ENCODE measurements at regions not wholly inside any gene's neighbourhood (a gene's known extent, or its start where the extent isn't known, plus 50 kb on each side); places are given as distances from the start of the nearest gene placed in this dataset.
"Not testable (repeated sequence)": the region's sequence is repeated elsewhere in the genome, so short reads cannot be mapped to it uniquely, and the experiment has no call there.

- TF ChIP-seq CREB5 (CRISPR knock-in tag; IDR thresholded peaks at IDR 0.05; ENCODE audit: low read depth) (no peak), ARNTL (CRISPR knock-in tag; IDR thresholded peaks at IDR 0.05; ENCODE audit: borderline replicate concordance, low read depth) (no peak)
Observed at GRCh38 chr7:3162289-3162688, 118.6 kb upstream of the CARD11 start (continued).

GRCh38 chr7:3162798-3163197, 119.1 kb upstream of the CARD11 start:
- not testable (repeated sequence) for ATAC-seq

GRCh38 chr7:3164380-3164792, 120.7 kb upstream of the CARD11 start:
- TF ChIP-seq POU6F1 (CRISPR knock-in tag; IDR thresholded peaks at IDR 0.05; ENCODE audit: borderline replicate concordance, low read depth) (no peak), BACH2 (CRISPR knock-in tag; IDR thresholded peaks at IDR 0.05; ENCODE audit: borderline replicate concordance) (no peak)
- no peak for ATAC-seq

GRCh38 chr7:3165681-3166580, 122.3 kb upstream of the CARD11 start:
- TF ChIP-seq TSHZ2 (CRISPR knock-in tag; IDR thresholded peaks at IDR 0.05) (no peak), RARB (CRISPR knock-in tag; IDR thresholded peaks at IDR 0.05) (no peak), ZNF8 (CRISPR knock-in tag; IDR thresholded peaks at IDR 0.05) (no peak), ZC3H10 (CRISPR knock-in tag; IDR thresholded peaks at IDR 0.05) (no peak), SNAI2 (CRISPR knock-in tag; IDR thresholded peaks at IDR 0.05) (no peak), CSRNP3 (CRISPR knock-in tag; IDR thresholded peaks at IDR 0.05) (no peak), BACH2 (CRISPR knock-in tag; IDR thresholded peaks at IDR 0.05; ENCODE audit: borderline replicate concordance) (no peak), CSDC2 (CRISPR knock-in tag; IDR thresholded peaks at IDR 0.05) (no peak), ESRRG (CRISPR knock-in tag; IDR thresholded peaks at IDR 0.05) (no peak), GLIS3 (CRISPR knock-in tag; IDR thresholded peaks at IDR 0.05) (no peak), PATZ1 (CRISPR knock-in tag; IDR thresholded peaks at IDR 0.05; ENCODE audit: borderline replicate concordance) (no peak)

GRCh38 chr7:3167551-3167950, 123.9 kb upstream of the CARD11 start:
- no peak for ATAC-seq
- TF ChIP-seq CSDC2 (CRISPR knock-in tag; IDR thresholded peaks at IDR 0.05) (no peak), ZFP3 (CRISPR knock-in tag; IDR thresholded peaks at IDR 0.05) (no peak), RARB (CRISPR knock-in tag; IDR thresholded peaks at IDR 0.05) (no peak), GLIS3 (CRISPR knock-in tag; IDR thresholded peaks at IDR 0.05) (no peak), TCF4 (CRISPR knock-in tag; IDR thresholded peaks at IDR 0.05; ENCODE audit: borderline replicate concordance) (no peak), ZC3H10 (CRISPR knock-in tag; IDR thresholded peaks at IDR 0.05) (no peak), ESRRG (CRISPR knock-in tag; IDR thresholded peaks at IDR 0.05) (no peak), TOX (CRISPR knock-in tag; IDR thresholded peaks at IDR 0.05; ENCODE audit: borderline replicate concordance) (no peak), ZNF565 (CRISPR knock-in tag; conservative IDR thresholded peaks at IDR 0.05; ENCODE audit: low read depth) (no peak), OSR1 (CRISPR knock-in tag; IDR thresholded peaks at IDR 0.05) (no peak), ARNTL (CRISPR knock-in tag; IDR thresholded peaks at IDR 0.05; ENCODE audit: borderline replicate concordance, low read depth) (no peak), CREB5 (CRISPR knock-in tag; IDR thresholded peaks at IDR 0.05; ENCODE audit: low read depth) (no peak), ZFP30 (CRISPR knock-in tag; IDR thresholded peaks at IDR 0.05) (no peak), BACH2 (CRISPR knock-in tag; IDR thresholded peaks at IDR 0.05; ENCODE audit: borderline replicate concordance) (no peak), PATZ1 (CRISPR knock-in tag; IDR thresholded peaks at IDR 0.05; ENCODE audit: borderline replicate concordance) (no peak), ISL1 (CRISPR knock-in tag; IDR thresholded peaks at IDR 0.05) (no peak)

More at GRCh38 chr7:3165681-3166580, 122.3 kb upstream of the CARD11 start:
- ATAC-seq = no peak

Data from SK-N-SH treated with all-trans-retinoic acid at 6 μM for 48 hours (cell line).